Endodermal cell (in vitro differentiated cells): ENCODE measurements at regions not wholly inside any gene's neighbourhood (a gene's known extent, or its start where the extent isn't known, plus 50 kb on each side); places are given as distances from the start of the nearest gene placed in this dataset.
"Not testable (repeated sequence)": the region's sequence is repeated elsewhere in the genome, so short reads cannot be mapped to it uniquely, and the experiment has no call there.

Source experiments
- DNase-seq: peaks from one replicate; pipeline ENCODE4 v3.0.0-alpha.2; 2017
- H3K27ac ChIP-seq: 2 replicates; pipeline ENCODE4 v1.5.1; 2013; ENCODE audit warnings: mild to moderate bottlenecking, low read depth, low read length, moderate library complexity
- H3K27me3 ChIP-seq: 2 replicates; pipeline ENCODE4 v1.6.1; 2013; ENCODE audit warnings: mild to moderate bottlenecking, low read length, moderate library complexity; ENCODE audit not compliant: insufficient read depth, control insufficient read depth, poor library complexity, severe bottlenecking
- H3K36me3 ChIP-seq: 2 replicates; pipeline ENCODE4 v1.7.0; 2013; ENCODE audit warnings: mild to moderate bottlenecking, low read length, moderate library complexity; ENCODE audit not compliant: control insufficient read depth, insufficient read depth
- H3K4me1 ChIP-seq: one replicate; pipeline ENCODE4 v1.7.0; 2013; ENCODE audit warnings: low read length; ENCODE audit not compliant: control insufficient read depth, insufficient read depth
- H3K4me3 ChIP-seq: 2 replicates; pipeline ENCODE4 v1.5.1; 2013; ENCODE audit warnings: mild to moderate bottlenecking, low read length, moderate library complexity
- H3K9ac ChIP-seq: 2 replicates; pipeline ENCODE4 v1.6.1; 2013; ENCODE audit warnings: mild to moderate bottlenecking, low read length, moderate library complexity; ENCODE audit not compliant: poor library complexity, severe bottlenecking; ENCODE audit errors: extremely low read depth
- H3K9me3 ChIP-seq: 2 replicates; pipeline ENCODE4 v1.6.1; 2013; ENCODE audit warnings: mild to moderate bottlenecking, low read length, moderate library complexity; ENCODE audit not compliant: control insufficient read depth
- H3K27ac Mint-ChIP-seq: 2 replicates; pipeline ENCODE4 v1.8.0; 2020; ENCODE audit warnings: mixed read lengths
- H3K27me3 Mint-ChIP-seq: 2 replicates; pipeline ENCODE4 v1.8.0; 2021; ENCODE audit warnings: mild to moderate bottlenecking, mixed read lengths; ENCODE audit not compliant: insufficient read depth
- H3K36me3 Mint-ChIP-seq: 2 replicates; pipeline ENCODE4 v1.8.0; 2020; ENCODE audit warnings: low read depth, mixed read lengths
- H3K4me1 Mint-ChIP-seq: 2 replicates; pipeline ENCODE4 v1.8.0; 2020; ENCODE audit warnings: mixed read lengths
- H3K4me3 Mint-ChIP-seq: 2 replicates; pipeline ENCODE4 v1.8.0; 2020; ENCODE audit warnings: mild to moderate bottlenecking, moderate library complexity, mixed read lengths
- H3K9me3 Mint-ChIP-seq: 2 replicates; pipeline ENCODE4 v1.8.0; 2020; ENCODE audit warnings: mild to moderate bottlenecking, mixed read lengths
- CTCF ChIP-seq: fragments of 200-600 bp; sonication (generic); conservative IDR thresholded peaks from 2 replicates; pipeline ENCODE4 v1.5.0; 2021; ENCODE audit warnings: antibody characterized with exemption, mild to moderate bottlenecking
- WGBS, 2 experiments: methylation state at CpG; one replicate each; pipeline versions ENCODE4 v1.1.5 to v1.1.7; 2013; ENCODE audit warnings: missing lambda C conversion rate in 2 of 2, mixed read lengths in 1 of 2; ENCODE audit not compliant: insufficient coverage in 1 of 2, insufficient read length in 1 of 2; 5-methylcytosine and 5-hydroxymethylcytosine counted together

GRCh38 chr2:200125444-200126284, 170.3 kb downstream of the MAIP1 start:
- Histone ChIP-seq H3K9me3 (peaks cover 4% of the 10 kb centered on the region), H3K4me3 (no peak overlapping the region), H3K27ac (no peak overlapping the region), H3K4me1 (no peaks in the 10 kb centered on the region), H3K27me3 (no peaks in the 10 kb centered on the region), H3K36me3 (no peaks in the 10 kb centered on the region), H3K9ac (no peak overlapping the region)
- no peaks in the 10 kb centered on the region for H3K4me1 Mint-ChIP-seq
- no peak overlapping the region for H3K27ac Mint-ChIP-seq
- 89 to 100% methylated on average over 3 to 4 of the region's 4 CpGs for WGBS, 2 experiments
- H3K4me3 Mint-ChIP-seq = no peak overlapping the region
- TF ChIP-seq CTCF = no peak
- no peak for DNase-seq
- peaks cover 20% of the 10 kb centered on the region for H3K9me3 Mint-ChIP-seq
- peaks cover 6% of the 10 kb centered on the region for H3K36me3 Mint-ChIP-seq
- H3K27me3 Mint-ChIP-seq = no peaks in the 10 kb centered on the region

GRCh38 chr2:200126285-200126670, 170.9 kb downstream of the MAIP1 start:
- not testable (repeated sequence) for H3K27ac Mint-ChIP-seq, H3K4me1 Mint-ChIP-seq
- 82 to 86% methylated on average over 2 of the region's 2 CpGs for WGBS, 2 experiments

GRCh38 chr2:200126680-200127079, 171.3 kb downstream of the MAIP1 start:
- not testable (repeated sequence) for H3K4me1 Mint-ChIP-seq, H3K4me3 Mint-ChIP-seq, H3K27ac ChIP-seq, H3K9me3 ChIP-seq, H3K27me3 Mint-ChIP-seq, H3K9ac ChIP-seq, H3K27ac Mint-ChIP-seq, H3K36me3 Mint-ChIP-seq, H3K4me3 ChIP-seq, H3K36me3 ChIP-seq, DNase-seq, H3K27me3 ChIP-seq, H3K4me1 ChIP-seq
- peaks cover 20% of the 10 kb centered on the region for H3K9me3 Mint-ChIP-seq
- 91 to 94% methylated on average over 1 to 2 of the region's 2 CpGs for WGBS, 2 experiments

More at GRCh38 chr2:200126285-200126670, 170.9 kb downstream of the MAIP1 start:
- not testable (repeated sequence) for H3K36me3 Mint-ChIP-seq, H3K27me3 ChIP-seq, H3K27ac ChIP-seq, H3K4me3 Mint-ChIP-seq, H3K27me3 Mint-ChIP-seq, H3K9me3 ChIP-seq, H3K4me1 ChIP-seq, H3K36me3 ChIP-seq, H3K4me3 ChIP-seq, DNase-seq, H3K9ac ChIP-seq
- peaks cover 20% of the 10 kb centered on the region for H3K9me3 Mint-ChIP-seq

- H3K27me3 Mint-ChIP-seq = no peaks in the 10 kb centered on the region
- Histone ChIP-seq H3K27ac (no peak overlapping the region), H3K4me3 (no peak overlapping the region), H3K36me3 (no peaks in the 10 kb centered on the region), H3K9me3 (peaks cover 4% of the 10 kb centered on the region), H3K4me1 (peaks cover 3% of the 10 kb centered on the region), H3K9ac (no peak overlapping the region), H3K27me3 (no peaks in the 10 kb centered on the region)
- DNase-seq = no peak
- no peak for TF ChIP-seq CTCF
- H3K27ac Mint-ChIP-seq = no peak overlapping the region
- no peak overlapping the region for H3K4me3 Mint-ChIP-seq
- H3K4me1 Mint-ChIP-seq = peaks cover 3% of the 10 kb centered on the region
- H3K9me3 Mint-ChIP-seq = peaks cover 20% of the 10 kb centered on the region
- peaks cover 5% of the 10 kb centered on the region for H3K36me3 Mint-ChIP-seq
Measured at GRCh38 chr2:200127848-200128247, 172.5 kb downstream of the MAIP1 start.
